ENCODE measurements at regions not wholly inside any gene's neighbourhood (a gene's known extent, or its start where the extent isn't known, plus 50 kb on each side); places are given as distances from the start of the nearest gene placed in this dataset.
A peak's percentile ranks its signal among the peaks of the same experiment; 100 is the strongest.

- Histone ChIP-seq H3K36me3 (ENCODE audit: control insufficient read depth, insufficient read depth, low read length, severe bottlenecking) (no peaks in the 10 kb centered on the region), H3K4me1 (ENCODE audit: control insufficient read depth, insufficient read depth, low read length) (peaks cover 6% of the 10 kb centered on the region), H3K9ac (ENCODE audit: low read length) (no peak overlapping the region), H3K4me3 (ENCODE audit: low read length) (no peak overlapping the region), H3K9me3 (ENCODE audit: control insufficient read depth, low read length) (no peaks in the 10 kb centered on the region), H3K27me3 (replicated peaks; ENCODE audit: control insufficient read depth, insufficient read depth, low read length) (peaks cover 18% of the 10 kb centered on the region)
- DNase-seq (ENCODE audit: low read depth), result no peak
Measured at GRCh38 chr5:61801174-61801573, 469.1 kb downstream of the ZSWIM6 start.

DNA sequence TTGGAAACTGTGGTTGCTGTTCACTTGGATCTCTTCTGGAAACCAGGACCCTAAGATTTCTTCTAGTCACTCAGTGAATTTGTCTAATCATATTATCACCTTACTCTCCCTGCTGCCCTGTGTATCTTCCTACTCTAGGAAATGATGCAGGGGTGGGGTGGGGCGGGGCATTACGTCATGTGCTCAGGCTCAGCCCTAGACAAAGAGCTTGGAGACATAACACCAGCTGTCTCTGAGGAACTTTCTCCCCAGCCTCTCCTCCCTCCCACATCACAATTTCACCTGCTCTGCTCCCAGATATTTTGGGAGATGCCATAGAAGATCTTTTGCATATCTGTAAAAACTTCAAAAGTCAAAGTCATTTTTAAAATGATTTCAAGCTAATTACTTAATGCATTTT lies 470.4 kb downstream of the ZSWIM6 start:
- peaks cover 6% of the 10 kb centered on the region for H3K4me1 ChIP-seq (ENCODE audit: control insufficient read depth, insufficient read depth, low read length)

GRCh38 chr5:61805101-61805500 lies 473.0 kb downstream of the ZSWIM6 start:
- peaks cover 6% of the 10 kb centered on the region for H3K4me1 ChIP-seq (ENCODE audit: control insufficient read depth, insufficient read depth, low read length)
- no peak overlapping the region for H3K4me3 ChIP-seq (ENCODE audit: low read length)
- H3K36me3 ChIP-seq (ENCODE audit: control insufficient read depth, insufficient read depth, low read length, severe bottlenecking), result no peaks in the 10 kb centered on the region
- DNase-seq (ENCODE audit: low read depth), result peak; percentile 78
- no peak overlapping the region for H3K9ac ChIP-seq (ENCODE audit: low read length)
- peaks cover 16% of the 10 kb centered on the region for H3K27me3 ChIP-seq (replicated peaks; ENCODE audit: control insufficient read depth, insufficient read depth, low read length)
- H3K9me3 ChIP-seq (ENCODE audit: control insufficient read depth, low read length), result no peaks in the 10 kb centered on the region

More for the DNA sequence above, 470.4 kb downstream of the ZSWIM6 start:
- H3K9me3 ChIP-seq (ENCODE audit: control insufficient read depth, low read length), result no peaks in the 10 kb centered on the region
- H3K27me3 ChIP-seq (replicated peaks; ENCODE audit: control insufficient read depth, insufficient read depth, low read length), result peaks cover 18% of the 10 kb centered on the region
- no peak overlapping the region for H3K9ac ChIP-seq (ENCODE audit: low read length)
- H3K36me3 ChIP-seq (ENCODE audit: control insufficient read depth, insufficient read depth, low read length, severe bottlenecking), result no peaks in the 10 kb centered on the region
- H3K4me3 ChIP-seq (ENCODE audit: low read length), result no peak overlapping the region
- no peak for DNase-seq (ENCODE audit: low read depth)

GRCh38 chr5:61806491-61807020 lies 474.5 kb downstream of the ZSWIM6 start:
- Histone ChIP-seq H3K9me3 (ENCODE audit: control insufficient read depth, low read length) (no peaks in the 10 kb centered on the region), H3K27me3 (replicated peaks; ENCODE audit: control insufficient read depth, insufficient read depth, low read length) (peaks cover 16% of the 10 kb centered on the region), H3K4me1 (ENCODE audit: control insufficient read depth, insufficient read depth, low read length) (peaks cover 9% of the 10 kb centered on the region), H3K36me3 (ENCODE audit: control insufficient read depth, insufficient read depth, low read length, severe bottlenecking) (no peaks in the 10 kb centered on the region), H3K9ac (ENCODE audit: low read length) (no peak overlapping the region), H3K4me3 (ENCODE audit: low read length) (no peak overlapping the region)
- DNase-seq (ENCODE audit: low read depth), result no peak

- H3K36me3 ChIP-seq (ENCODE audit: control insufficient read depth, insufficient read depth, low read length, severe bottlenecking), result no peaks in the 10 kb centered on the region
- no peak overlapping the region for H3K9ac ChIP-seq (ENCODE audit: low read length)
- no peak for DNase-seq (ENCODE audit: low read depth)
- no peaks in the 10 kb centered on the region for H3K9me3 ChIP-seq (ENCODE audit: control insufficient read depth, low read length)
- no peak overlapping the region for H3K4me3 ChIP-seq (ENCODE audit: low read length)
- peaks cover 18% of the 10 kb centered on the region for H3K27me3 ChIP-seq (replicated peaks; ENCODE audit: control insufficient read depth, insufficient read depth, low read length)
- peaks cover 10% of the 10 kb centered on the region for H3K4me1 ChIP-seq (ENCODE audit: control insufficient read depth, insufficient read depth, low read length)
Measured at GRCh38 chr5:61808091-61808490, 476.0 kb downstream of the ZSWIM6 start.

GRCh38 chr5:61808909-61809308 lies 476.9 kb downstream of the ZSWIM6 start:
- Histone ChIP-seq H3K4me1 (ENCODE audit: control insufficient read depth, insufficient read depth, low read length) (peaks cover 10% of the 10 kb centered on the region), H3K9me3 (ENCODE audit: control insufficient read depth, low read length) (no peaks in the 10 kb centered on the region)
- no peak for DNase-seq (ENCODE audit: low read depth)

DNA sequence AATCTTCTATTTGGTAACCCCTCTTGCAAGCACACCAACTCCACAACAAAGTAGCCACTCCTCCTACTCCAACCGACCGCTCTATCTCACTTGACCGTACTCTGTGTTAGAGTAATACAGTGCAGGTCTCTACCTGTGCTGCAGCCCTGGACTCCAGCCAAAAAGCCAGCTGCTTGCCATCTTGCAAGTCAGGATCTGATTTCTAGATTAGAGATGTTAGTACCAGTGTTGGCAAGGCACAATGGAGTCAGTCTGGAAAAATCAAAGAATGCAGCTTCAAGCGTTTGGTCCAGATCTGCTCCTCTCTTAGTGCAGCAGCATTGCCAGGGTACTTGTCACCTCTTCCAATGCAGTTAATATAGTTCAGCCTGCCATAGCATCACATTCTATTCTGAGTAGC lies 477.6 kb downstream of the ZSWIM6 start:
- no peak for DNase-seq (ENCODE audit: low read depth)
- Histone ChIP-seq H3K4me1 (ENCODE audit: control insufficient read depth, insufficient read depth, low read length) (peaks cover 10% of the 10 kb centered on the region), H3K4me3 (ENCODE audit: low read length) (no peak overlapping the region), H3K9me3 (ENCODE audit: control insufficient read depth, low read length) (no peaks in the 10 kb centered on the region), H3K36me3 (ENCODE audit: control insufficient read depth, insufficient read depth, low read length, severe bottlenecking) (no peaks in the 10 kb centered on the region), H3K27me3 (replicated peaks; ENCODE audit: control insufficient read depth, insufficient read depth, low read length) (peaks cover 10% of the 10 kb centered on the region), H3K9ac (ENCODE audit: low read length) (no peak overlapping the region)

More at GRCh38 chr5:61808909-61809308, 476.9 kb downstream of the ZSWIM6 start:
- no peak overlapping the region for H3K9ac ChIP-seq (ENCODE audit: low read length)
- H3K36me3 ChIP-seq (ENCODE audit: control insufficient read depth, insufficient read depth, low read length, severe bottlenecking), result no peaks in the 10 kb centered on the region
- no peak overlapping the region for H3K4me3 ChIP-seq (ENCODE audit: low read length)
- H3K27me3 ChIP-seq (replicated peaks; ENCODE audit: control insufficient read depth, insufficient read depth, low read length), result peaks cover 10% of the 10 kb centered on the region

DNA sequence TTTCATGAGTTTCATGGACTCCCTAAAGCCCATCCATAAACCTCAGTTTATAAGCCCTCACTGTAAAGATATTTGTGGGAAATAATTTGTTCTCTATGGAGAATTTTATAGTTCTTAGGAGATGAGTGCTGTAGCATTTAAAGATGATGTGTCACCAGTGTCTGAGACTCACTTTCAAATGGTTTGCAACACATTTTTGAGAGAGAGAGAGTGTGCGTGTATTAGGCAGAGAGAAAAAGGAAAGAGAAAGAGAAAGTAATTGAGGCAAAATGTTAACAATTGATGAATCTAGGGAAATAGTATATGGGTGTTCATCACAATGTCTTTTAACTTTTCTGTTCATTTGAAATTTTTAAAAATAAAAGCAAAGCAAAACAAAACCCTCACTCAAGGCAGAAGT lies 479.0 kb downstream of the ZSWIM6 start:
- H3K4me1 ChIP-seq (ENCODE audit: control insufficient read depth, insufficient read depth, low read length), result peaks cover 4% of the 10 kb centered on the region
- peaks cover 10% of the 10 kb centered on the region for H3K27me3 ChIP-seq (replicated peaks; ENCODE audit: control insufficient read depth, insufficient read depth, low read length)
- peak; percentile 44 for DNase-seq (ENCODE audit: low read depth)
- no peak overlapping the region for H3K9ac ChIP-seq (ENCODE audit: low read length)
- no peak overlapping the region for H3K4me3 ChIP-seq (ENCODE audit: low read length)
- H3K36me3 ChIP-seq (ENCODE audit: control insufficient read depth, insufficient read depth, low read length, severe bottlenecking), result no peaks in the 10 kb centered on the region
- H3K9me3 ChIP-seq (ENCODE audit: control insufficient read depth, low read length), result no peaks in the 10 kb centered on the region

DNA sequence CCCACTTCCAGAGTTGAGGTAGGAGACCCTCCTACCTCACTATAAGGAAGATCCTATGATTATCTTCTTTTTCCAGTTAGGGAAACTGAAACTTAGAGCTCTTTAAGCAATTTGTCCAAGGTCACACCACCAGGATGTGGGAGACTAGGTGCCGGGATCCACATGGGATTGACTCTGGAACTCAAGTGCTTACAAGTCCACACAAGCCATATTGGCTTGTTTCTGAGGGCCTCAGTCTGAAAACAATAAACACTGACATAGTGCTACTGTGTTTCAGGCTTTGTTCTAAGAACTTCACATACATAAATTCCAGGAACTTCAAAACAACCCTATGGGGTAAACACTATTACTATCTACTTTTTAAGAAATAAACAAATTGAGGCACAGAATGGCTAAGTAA lies 481.3 kb downstream of the ZSWIM6 start:
- H3K36me3 ChIP-seq (ENCODE audit: control insufficient read depth, insufficient read depth, low read length, severe bottlenecking), result no peaks in the 10 kb centered on the region
- no peak overlapping the region for H3K4me3 ChIP-seq (ENCODE audit: low read length)
- peaks cover 13% of the 10 kb centered on the region for H3K4me1 ChIP-seq (ENCODE audit: control insufficient read depth, insufficient read depth, low read length)
- H3K9ac ChIP-seq (ENCODE audit: low read length), result no peak overlapping the region
- DNase-seq (ENCODE audit: low read depth), result no peak
- no peaks in the 10 kb centered on the region for H3K9me3 ChIP-seq (ENCODE audit: control insufficient read depth, low read length)
- peaks cover 10% of the 10 kb centered on the region for H3K27me3 ChIP-seq (replicated peaks; ENCODE audit: control insufficient read depth, insufficient read depth, low read length)

DNA sequence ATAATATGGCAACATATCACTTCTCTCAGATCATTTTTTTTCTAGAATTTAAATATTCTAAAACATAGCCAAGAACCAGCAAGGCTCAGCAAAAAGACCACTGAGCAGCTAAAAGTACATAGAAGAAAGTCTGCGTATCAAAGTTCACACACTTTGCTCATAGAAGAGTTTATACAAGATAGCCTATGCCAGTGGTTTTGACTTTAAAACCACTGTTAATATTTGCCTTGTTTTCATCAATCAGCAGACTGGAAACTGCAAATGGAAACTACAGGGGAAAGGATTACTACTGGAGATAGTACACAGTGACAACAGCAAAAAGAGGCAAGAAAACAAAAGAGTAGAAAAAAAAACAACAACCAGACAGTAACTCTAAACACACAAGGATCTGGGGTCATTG lies 483.3 kb downstream of the ZSWIM6 start:
- H3K4me1 ChIP-seq (ENCODE audit: control insufficient read depth, insufficient read depth, low read length), result peaks cover 13% of the 10 kb centered on the region
- H3K9ac ChIP-seq (ENCODE audit: low read length), result no peak overlapping the region
- H3K9me3 ChIP-seq (ENCODE audit: control insufficient read depth, low read length), result no peaks in the 10 kb centered on the region
- no peak overlapping the region for H3K4me3 ChIP-seq (ENCODE audit: low read length)
- DNase-seq (ENCODE audit: low read depth), result no peak
- no peaks in the 10 kb centered on the region for H3K36me3 ChIP-seq (ENCODE audit: control insufficient read depth, insufficient read depth, low read length, severe bottlenecking)
- peaks cover 4% of the 10 kb centered on the region for H3K27me3 ChIP-seq (replicated peaks; ENCODE audit: control insufficient read depth, insufficient read depth, low read length)

- no peak for DNase-seq (ENCODE audit: low read depth)
- no peak overlapping the region for H3K9ac ChIP-seq (ENCODE audit: low read length)
- H3K4me1 ChIP-seq (ENCODE audit: control insufficient read depth, insufficient read depth, low read length), result peaks cover 13% of the 10 kb centered on the region
- H3K4me3 ChIP-seq (ENCODE audit: low read length), result no peak overlapping the region
- no peaks in the 10 kb centered on the region for H3K9me3 ChIP-seq (ENCODE audit: control insufficient read depth, low read length)
- H3K27me3 ChIP-seq (replicated peaks; ENCODE audit: control insufficient read depth, insufficient read depth, low read length), result peaks cover 4% of the 10 kb centered on the region
- H3K36me3 ChIP-seq (ENCODE audit: control insufficient read depth, insufficient read depth, low read length, severe bottlenecking), result no peaks in the 10 kb centered on the region
Measured at GRCh38 chr5:61816146-61816545, 484.1 kb downstream of the ZSWIM6 start.

All from adipocyte (in vitro differentiated cells).